IPS-18a (cell line): ENCODE measurements at regions not wholly inside any gene's neighbourhood (a gene's known extent, or its start where the extent isn't known, plus 50 kb on each side); places are given as distances from the start of the nearest gene placed in this dataset.
"Not testable (repeated sequence)": the region's sequence is repeated elsewhere in the genome, so short reads cannot be mapped to it uniquely, and the experiment has no call there.

Experiments used
- H3K27ac ChIP-seq: one replicate; pipeline ENCODE4 v1.5.1; 2013; ENCODE audit warnings: low read length
- H3K27me3 ChIP-seq: one replicate; pipeline ENCODE4 v1.6.1; 2013; ENCODE audit warnings: mild to moderate bottlenecking, low read length; ENCODE audit not compliant: control insufficient read depth, insufficient read depth
- H3K36me3 ChIP-seq: one replicate; pipeline ENCODE4 v1.6.1; 2013; ENCODE audit warnings: low read depth, low read length; ENCODE audit not compliant: control insufficient read depth
- H3K4me1 ChIP-seq: one replicate; pipeline ENCODE4 v1.6.1; 2013; ENCODE audit warnings: low read depth, low read length; ENCODE audit not compliant: control insufficient read depth
- H3K4me3 ChIP-seq: one replicate; pipeline ENCODE4 v1.5.1; 2013; ENCODE audit warnings: low read length
- H3K9ac ChIP-seq: one replicate; pipeline ENCODE4 v1.6.1; 2013; ENCODE audit warnings: mild to moderate bottlenecking, low read length, moderate library complexity
- H3K9me3 ChIP-seq: one replicate; pipeline ENCODE4 v1.6.1; 2013; ENCODE audit warnings: low read depth, low read length; ENCODE audit not compliant: control insufficient read depth

DNA sequence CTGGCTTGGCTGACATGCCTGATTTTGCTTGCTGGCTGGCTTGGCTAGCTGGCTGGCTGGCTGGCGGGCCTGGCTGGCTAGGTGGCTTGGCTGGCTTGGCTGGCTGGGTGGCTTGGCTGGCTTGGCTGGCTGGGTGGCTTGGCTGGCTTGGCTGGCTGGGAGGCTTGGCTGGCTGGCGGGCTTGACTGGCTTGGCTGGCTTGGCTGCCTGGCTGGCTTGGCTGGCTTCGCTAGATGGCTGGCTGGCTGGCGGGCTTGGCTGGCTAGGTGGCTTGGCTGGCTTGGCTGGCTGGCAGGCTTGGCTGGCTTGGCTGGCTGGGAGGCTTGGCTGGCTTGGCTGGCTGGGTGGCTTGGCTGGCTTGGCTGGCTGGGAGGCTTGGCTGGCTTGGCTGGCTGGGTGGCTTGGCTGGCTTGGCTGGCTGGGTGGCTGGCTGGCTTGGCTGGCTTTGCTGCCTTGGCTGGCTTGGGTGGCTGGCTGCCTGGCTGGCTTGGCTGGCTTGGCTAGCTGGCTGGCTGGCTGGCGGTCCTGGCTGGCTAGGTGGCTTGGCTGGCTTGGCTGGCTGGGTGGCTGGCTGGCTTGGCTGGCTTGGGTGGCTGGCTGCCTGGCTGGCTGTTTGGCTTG, 2827.0 kb downstream of the RPIA start:
- not testable (repeated sequence) for H3K27me3 ChIP-seq, H3K9me3 ChIP-seq, H3K4me3 ChIP-seq, H3K27ac ChIP-seq, H3K4me1 ChIP-seq, H3K36me3 ChIP-seq, H3K9ac ChIP-seq

DNA sequence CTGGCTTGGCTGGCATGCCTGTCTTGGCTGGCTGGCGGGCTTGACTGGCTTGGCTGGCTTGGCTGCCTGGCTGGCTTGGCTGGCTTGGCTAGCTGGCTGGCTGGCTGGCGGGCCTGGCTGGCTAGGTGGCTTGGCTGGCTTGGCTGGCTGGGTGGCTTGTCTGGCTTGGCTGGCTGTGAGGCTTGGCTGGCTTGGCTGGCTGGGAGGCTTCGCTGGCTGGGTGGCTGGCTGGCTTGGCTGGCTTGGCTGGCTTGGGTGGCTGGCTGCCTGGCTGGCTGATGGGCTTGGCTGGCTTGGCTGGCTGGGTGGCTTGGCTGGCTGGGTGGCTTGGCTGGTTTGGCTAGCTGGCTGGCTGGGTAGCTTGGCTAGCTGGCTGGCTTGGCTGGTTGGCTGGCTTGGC, 2827.9 kb downstream of the RPIA start:
- not testable (repeated sequence) for H3K9ac ChIP-seq

DNA sequence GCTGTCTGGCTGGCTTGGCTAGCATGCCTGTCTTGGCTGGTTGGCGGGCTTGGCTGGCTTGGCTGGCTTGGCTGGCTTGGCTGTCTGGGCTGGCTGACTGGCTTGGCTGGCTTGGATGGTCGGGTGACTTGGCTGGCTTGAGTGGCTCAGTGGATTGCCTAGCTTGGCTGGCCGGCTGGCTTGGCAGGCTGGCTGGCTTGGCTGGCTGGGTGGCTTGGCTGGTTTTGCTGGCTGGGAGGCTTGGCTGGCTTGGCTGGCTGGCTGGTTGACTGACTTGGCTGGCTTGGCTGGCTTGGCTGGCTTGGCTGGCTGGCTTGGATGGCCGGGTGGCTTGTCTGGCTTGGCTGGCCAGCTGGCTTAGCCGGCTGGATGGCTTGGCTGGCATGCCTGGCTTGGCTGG, 2828.4 kb downstream of the RPIA start:
- H3K9ac ChIP-seq, H3K4me3 ChIP-seq, H3K9me3 ChIP-seq, H3K36me3 ChIP-seq, H3K27ac ChIP-seq, H3K4me1 ChIP-seq, H3K27me3 ChIP-seq: not testable (repeated sequence)

More for the DNA sequence above, 2827.9 kb downstream of the RPIA start:
- not testable (repeated sequence) for H3K36me3 ChIP-seq, H3K9me3 ChIP-seq, H3K4me1 ChIP-seq, H3K4me3 ChIP-seq, H3K27ac ChIP-seq, H3K27me3 ChIP-seq

DNA sequence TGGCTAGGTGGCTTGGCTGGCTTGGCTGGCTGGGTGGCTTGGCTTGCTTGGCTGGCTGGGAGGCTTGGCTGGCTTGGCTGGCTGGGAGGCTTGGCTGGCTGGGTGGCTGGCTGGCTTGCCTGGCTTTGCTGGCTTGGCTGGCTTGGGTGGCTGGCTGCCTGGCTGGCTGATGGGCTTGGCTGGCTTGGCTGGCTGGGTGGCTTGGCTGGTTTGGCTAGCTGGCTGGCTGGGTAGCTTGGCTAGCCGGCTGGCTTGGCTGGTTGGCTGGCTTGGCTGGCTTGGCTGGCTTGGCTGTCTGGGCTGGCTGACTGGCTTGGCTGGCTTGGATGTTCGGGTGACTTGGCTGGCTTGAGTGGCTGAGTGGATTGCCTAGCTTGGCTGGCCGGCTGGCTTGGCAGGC, 2829.1 kb downstream of the RPIA start:
- H3K36me3 ChIP-seq, H3K4me3 ChIP-seq, H3K9me3 ChIP-seq, H3K27ac ChIP-seq, H3K27me3 ChIP-seq, H3K4me1 ChIP-seq, H3K9ac ChIP-seq: not testable (repeated sequence)

DNA sequence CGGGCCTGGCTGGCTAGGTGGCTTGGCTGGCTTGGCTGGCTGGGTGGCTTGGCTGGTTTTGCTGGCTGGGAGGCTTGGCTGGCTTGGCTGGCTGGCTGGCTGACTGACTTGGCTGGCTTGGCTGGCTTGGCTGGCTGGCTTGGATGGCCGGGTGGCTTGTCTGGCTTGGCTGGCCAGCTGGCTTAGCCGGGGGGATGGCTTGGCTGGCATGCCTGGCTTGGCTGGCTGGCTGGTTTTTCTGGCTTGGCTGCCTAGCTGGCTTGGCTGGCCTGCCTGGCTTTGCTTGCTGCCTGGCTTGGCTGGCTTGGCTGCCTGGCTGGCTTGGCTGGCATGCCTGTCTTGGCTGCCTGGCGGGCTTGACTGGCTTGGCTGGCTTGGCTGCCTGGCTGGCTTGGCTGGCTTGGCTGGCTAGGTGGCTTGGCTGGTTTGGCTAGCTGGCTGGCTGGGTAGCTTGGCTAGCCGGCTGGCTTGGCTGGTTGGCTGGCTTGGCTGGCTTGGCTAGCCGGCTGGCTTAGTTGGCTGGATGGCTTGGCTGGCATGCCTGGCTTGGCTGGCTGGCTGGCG, 2829.6 kb downstream of the RPIA start:
- not testable (repeated sequence) for H3K27me3 ChIP-seq, H3K27ac ChIP-seq, H3K9me3 ChIP-seq, H3K36me3 ChIP-seq, H3K4me3 ChIP-seq, H3K4me1 ChIP-seq, H3K9ac ChIP-seq

DNA sequence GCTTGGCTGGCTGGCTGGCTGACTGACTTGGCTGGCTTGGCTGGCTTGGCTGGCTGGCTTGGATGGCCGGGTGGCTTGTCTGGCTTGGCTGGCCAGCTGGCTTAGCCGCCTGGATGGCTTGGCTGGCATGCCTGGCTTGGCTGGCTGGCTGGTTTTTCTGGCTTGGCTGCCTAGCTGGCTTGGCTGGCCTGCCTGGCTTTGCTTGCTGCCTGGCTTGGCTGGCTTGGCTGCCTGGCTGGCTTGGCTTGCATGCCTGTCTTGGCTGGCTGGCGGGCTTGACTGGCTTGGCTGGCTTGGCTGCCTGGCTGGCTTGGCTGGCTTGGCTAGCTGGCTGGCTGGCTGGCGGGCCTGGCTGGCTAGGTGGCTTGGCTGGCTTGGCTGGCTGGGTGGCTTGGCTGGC, 2830.5 kb downstream of the RPIA start:
- not testable (repeated sequence) for H3K9me3 ChIP-seq, H3K36me3 ChIP-seq, H3K27me3 ChIP-seq

DNA sequence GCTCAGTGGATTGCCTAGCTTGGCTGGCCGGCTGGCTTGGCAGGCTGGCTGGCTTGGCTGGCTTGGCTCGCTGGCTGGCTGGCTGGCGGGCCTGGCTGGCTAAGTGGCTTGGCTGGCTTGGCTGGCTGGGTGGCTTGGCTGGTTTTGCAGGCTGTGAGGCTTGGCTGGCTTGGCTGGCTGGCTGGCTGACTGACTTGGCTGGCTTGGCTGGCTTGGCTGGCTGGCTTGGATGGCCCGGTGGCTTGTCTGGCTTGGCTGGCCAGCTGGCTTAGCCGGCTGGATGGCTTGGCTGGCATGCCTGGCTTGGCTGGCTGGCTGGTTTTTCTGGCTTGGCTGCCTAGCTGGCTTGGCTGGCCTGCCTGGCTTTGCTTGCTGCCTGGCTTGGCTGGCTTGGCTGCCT, 2831.4 kb downstream of the RPIA start:
- H3K27me3 ChIP-seq, H3K4me1 ChIP-seq, H3K27ac ChIP-seq, H3K9me3 ChIP-seq, H3K9ac ChIP-seq, H3K36me3 ChIP-seq, H3K4me3 ChIP-seq: not testable (repeated sequence)

More for the DNA sequence above, 2830.5 kb downstream of the RPIA start:
- H3K9ac ChIP-seq, H3K4me3 ChIP-seq, H3K4me1 ChIP-seq, H3K27ac ChIP-seq: not testable (repeated sequence)

DNA sequence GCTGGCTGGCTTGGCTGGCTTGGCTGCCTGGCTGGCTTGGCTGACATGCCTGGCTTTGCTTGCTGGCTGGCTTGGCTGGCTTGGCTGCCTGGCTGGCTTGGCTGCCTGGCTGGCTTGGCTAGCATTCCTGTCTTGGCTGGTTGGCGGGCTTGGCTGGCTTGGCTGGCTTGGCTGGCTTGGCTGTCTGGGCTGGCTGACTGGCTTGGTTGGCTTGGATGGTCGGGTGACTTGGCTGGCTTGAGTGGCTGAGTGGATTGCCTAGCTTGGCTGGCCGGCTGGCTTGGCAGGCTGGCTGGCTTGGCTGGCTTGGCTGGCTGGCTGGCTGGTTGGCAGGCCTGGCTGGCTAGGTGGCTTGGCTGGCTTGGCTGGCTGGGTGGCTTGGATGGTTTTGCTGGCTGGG, 2832.3 kb downstream of the RPIA start:
- H3K9me3 ChIP-seq, H3K36me3 ChIP-seq, H3K9ac ChIP-seq, H3K27ac ChIP-seq, H3K4me1 ChIP-seq, H3K4me3 ChIP-seq, H3K27me3 ChIP-seq: not testable (repeated sequence)

DNA sequence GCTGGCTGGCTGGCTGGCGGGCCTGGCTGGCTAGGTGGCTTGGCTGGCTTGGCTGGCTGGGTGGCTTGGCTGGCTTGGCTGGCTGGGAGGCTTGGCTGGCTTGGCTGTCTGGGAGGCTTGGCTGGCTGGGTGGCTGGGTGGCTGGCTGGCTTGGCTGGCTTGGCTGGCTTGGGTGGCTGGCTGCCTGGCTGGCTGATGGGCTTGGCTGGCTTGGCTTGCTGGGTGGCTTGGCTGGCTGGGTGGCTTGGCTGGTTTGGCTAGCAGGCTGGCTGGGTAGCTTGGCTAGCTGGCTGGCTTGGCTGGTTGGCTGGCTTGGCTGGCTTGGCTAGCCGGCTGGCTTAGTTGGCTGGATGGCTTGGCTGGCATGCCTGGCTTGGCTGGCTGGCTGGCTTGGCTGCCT, 2834.1 kb downstream of the RPIA start:
- H3K36me3 ChIP-seq, H3K9ac ChIP-seq, H3K27me3 ChIP-seq, H3K9me3 ChIP-seq, H3K27ac ChIP-seq, H3K4me3 ChIP-seq, H3K4me1 ChIP-seq: not testable (repeated sequence)

DNA sequence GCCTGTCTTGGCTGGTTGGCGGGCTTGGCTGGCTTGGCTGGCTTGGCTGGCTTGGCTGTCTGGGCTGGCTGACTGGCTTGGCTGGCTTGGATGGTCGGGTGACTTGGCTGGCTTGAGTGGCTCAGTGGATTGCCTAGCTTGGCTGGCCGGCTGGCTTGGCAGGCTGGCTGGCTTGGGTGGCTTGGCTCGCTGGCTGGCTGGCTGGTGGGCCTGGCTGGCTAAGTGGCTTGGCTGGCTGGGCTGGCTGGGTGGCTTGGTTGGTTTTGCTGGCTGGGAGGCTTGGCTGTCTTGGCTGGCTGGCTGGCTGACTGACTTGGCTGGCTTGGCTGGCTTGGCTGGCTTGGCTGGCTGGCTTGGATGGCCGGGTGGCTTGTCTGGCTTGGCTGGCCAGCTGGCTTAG, 2834.6 kb downstream of the RPIA start:
- not testable (repeated sequence) for H3K9ac ChIP-seq, H3K27me3 ChIP-seq, H3K9me3 ChIP-seq, H3K4me3 ChIP-seq, H3K36me3 ChIP-seq, H3K27ac ChIP-seq, H3K4me1 ChIP-seq

DNA sequence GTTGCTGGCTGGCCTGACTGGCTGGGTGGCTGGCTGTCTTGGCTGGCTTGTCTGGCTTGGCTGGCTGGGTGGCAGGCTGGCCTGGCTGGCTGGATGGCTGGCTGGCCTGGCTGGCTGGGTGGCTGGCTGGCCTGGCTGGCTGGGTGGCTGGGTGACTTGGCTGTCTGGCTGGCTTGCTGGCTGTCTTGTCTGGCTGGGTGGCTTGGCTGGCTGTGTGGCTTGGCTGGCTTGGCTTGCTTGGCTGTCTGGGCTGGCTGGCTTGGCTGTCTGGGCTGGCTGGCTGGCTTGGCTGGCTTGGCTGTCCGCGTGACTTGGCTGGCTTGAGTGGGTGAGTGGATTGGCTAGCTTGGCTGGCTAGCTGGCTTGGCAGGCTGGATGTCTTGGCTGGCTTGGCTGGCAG, 2835.6 kb downstream of the RPIA start:
- H3K9me3 ChIP-seq, H3K27me3 ChIP-seq, H3K36me3 ChIP-seq, H3K4me3 ChIP-seq, H3K27ac ChIP-seq, H3K9ac ChIP-seq, H3K4me1 ChIP-seq: not testable (repeated sequence)

DNA sequence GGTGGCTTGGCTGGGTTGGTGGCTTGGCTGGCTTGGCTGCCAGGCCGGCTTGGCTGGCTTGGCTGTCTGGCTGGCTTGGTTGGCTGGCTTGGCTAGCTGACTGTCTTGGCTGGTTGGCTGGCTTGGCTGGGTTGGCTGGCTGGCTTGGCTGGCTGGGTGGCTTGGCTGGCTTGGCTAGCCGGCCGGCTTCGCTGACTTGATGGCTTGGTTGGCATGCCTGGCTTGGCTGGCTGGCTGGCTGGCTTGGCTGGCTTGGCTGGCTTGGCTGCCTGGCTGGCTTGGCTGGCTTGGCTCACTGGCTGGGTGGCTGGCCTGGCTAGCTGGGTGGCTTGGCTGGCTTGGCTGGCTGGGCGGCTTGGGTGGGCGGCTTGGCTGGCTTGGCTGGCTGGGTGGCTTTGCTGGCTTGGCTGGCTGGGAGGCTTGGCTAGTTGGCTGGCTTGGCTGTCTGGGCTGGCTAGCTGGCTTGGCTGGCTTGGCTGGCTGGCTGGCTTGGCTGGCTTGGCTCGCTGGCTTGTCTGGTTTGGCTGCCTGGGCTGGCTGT, 2836.1 kb downstream of the RPIA start:
- H3K27me3 ChIP-seq, H3K9me3 ChIP-seq, H3K9ac ChIP-seq, H3K36me3 ChIP-seq, H3K4me1 ChIP-seq, H3K4me3 ChIP-seq, H3K27ac ChIP-seq: not testable (repeated sequence)
